Keratinocyte (primary cell): ENCODE measurements at regions not wholly inside any gene's neighbourhood (a gene's known extent, or its start where the extent isn't known, plus 50 kb on each side); places are given as distances from the start of the nearest gene placed in this dataset.

ENCODE experiments used
- CTCF ChIP-seq, 3 experiments: IDR thresholded peaks in 1 of 3; conservative IDR thresholded peaks in 1 of 3; optimal IDR thresholded peaks in 1 of 3; 2 replicates in 2 of 3; 3 replicates in 1 of 3; pipeline versions ENCODE3 to v1.5.1; 2011; ENCODE audit warnings: low read length in 3 of 3, mild to moderate bottlenecking in 3 of 3, moderate library complexity in 2 of 3, control low read depth in 1 of 3, inconsistent platforms in 1 of 3; ENCODE audit not compliant: insufficient read depth in 2 of 3; ENCODE audit errors: extremely low read depth in 1 of 3
- EZH2 ChIP-seq: IDR thresholded peaks from one replicate; pipeline ENCODE4 v1.6.1; 2012; ENCODE audit warnings: inconsistent platforms, mild to moderate bottlenecking, low read length, moderate library complexity

DNA sequence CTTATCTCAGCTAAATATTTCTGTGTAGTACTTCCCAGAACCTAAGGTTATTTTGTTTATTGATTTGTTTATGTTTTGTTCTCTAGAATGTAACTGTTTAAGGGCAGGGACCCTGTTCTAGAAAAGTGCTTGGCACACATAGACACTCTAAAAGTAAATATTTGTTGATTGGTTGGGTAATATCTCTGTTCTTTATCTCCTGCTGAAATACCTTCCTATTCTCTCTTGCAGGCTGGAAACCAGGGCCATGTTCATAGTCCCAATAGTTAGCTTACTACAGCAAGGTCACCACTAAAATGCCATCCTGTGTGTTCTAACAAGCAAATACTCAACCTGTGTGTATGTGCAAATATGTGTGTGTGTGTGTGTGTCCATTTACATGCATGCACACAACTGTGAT, 375.6 kb upstream of the MEIS1 start:
- no peak for TF ChIP-seq CTCF (optimal IDR thresholded peaks at IDR 0.05 in 1 of 3, IDR thresholded peaks at IDR 0.05 in 1 of 3, conservative IDR thresholded peaks at IDR 0.05 in 1 of 3; ENCODE audit: extremely low read depth in 1 of 3, insufficient read depth in 2 of 3, low read length in 3 of 3)
- no peak for TF ChIP-seq EZH2
